Chondrocyte (in vitro differentiated cells): ENCODE measurements at regions not wholly inside any gene's neighbourhood (a gene's known extent, or its start where the extent isn't known, plus 50 kb on each side); places are given as distances from the start of the nearest gene placed in this dataset.

Experiments
- DNase-seq: peaks from one replicate; pipeline ENCODE4 v3.0.0; 2021; ENCODE audit warnings: mixed read lengths, low spot score
- H3K27ac Mint-ChIP-seq: one replicate; pipeline ENCODE4 v1.8.0; 2021; ENCODE audit warnings: mild to moderate bottlenecking, moderate library complexity, mixed read lengths; ENCODE audit not compliant: unreplicated experiment
- H3K27me3 Mint-ChIP-seq: 2 replicates; pipeline ENCODE4 v1.8.0; 2021; ENCODE audit warnings: low read depth, mixed read lengths
- H3K36me3 Mint-ChIP-seq: 2 replicates; pipeline ENCODE4 v1.8.0; 2021; ENCODE audit warnings: low read depth, mixed read lengths
- H3K4me1 Mint-ChIP-seq: 2 replicates; pipeline ENCODE4 v1.8.0; 2021; ENCODE audit warnings: low read depth, mild to moderate bottlenecking, mixed read lengths
- H3K4me3 Mint-ChIP-seq: one replicate; pipeline ENCODE4 v1.8.0; 2021; ENCODE audit warnings: mild to moderate bottlenecking, moderate library complexity, mixed read lengths; ENCODE audit not compliant: unreplicated experiment
- H3K9me3 Mint-ChIP-seq: 2 replicates; pipeline ENCODE4 v1.8.0; 2021; ENCODE audit warnings: low read depth, mixed read lengths
- CTCF ChIP-seq: fragments of 200-600 bp; sonication (generic); IDR thresholded peaks from 2 replicates; pipeline ENCODE4 v1.5.0; 2021; ENCODE audit warnings: antibody characterized with exemption, mild to moderate bottlenecking, moderate library complexity

GRCh38 chr9:13728917-13729811 lies 449.7 kb upstream of the MPDZ start:
- Mint-ChIP-seq H3K27ac (no peak overlapping the region), H3K36me3 (peaks cover 6% of the 10 kb centered on the region), H3K4me1 (no peaks in the 10 kb centered on the region), H3K27me3 (no peaks in the 10 kb centered on the region), H3K9me3 (no peaks in the 10 kb centered on the region), H3K4me3 (no peak overlapping the region)
- no peak for TF ChIP-seq CTCF
- no peak for DNase-seq

DNA sequence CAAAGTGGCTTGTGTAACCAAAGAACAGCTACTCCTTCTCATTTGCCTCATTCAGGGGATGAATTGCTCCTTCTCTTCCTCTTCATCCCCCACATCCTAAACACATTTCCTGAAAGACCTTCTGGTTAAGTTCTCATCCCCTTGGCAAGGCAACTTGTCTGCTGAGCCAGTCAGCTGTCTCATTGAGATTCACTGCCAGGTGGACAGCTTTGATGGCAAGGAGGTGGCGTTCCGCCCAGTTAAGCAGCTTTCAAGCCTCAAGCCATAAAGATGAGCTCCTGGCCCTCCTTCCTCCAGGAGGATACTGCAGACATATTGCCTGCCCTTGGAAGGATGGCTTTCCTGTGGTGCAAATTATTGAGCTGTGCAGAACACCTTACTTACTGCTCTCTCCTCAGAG lies 448.6 kb upstream of the MPDZ start:
- TF ChIP-seq CTCF = no peak
- DNase-seq = no peak
- H3K27ac Mint-ChIP-seq = no peak overlapping the region
- H3K36me3 Mint-ChIP-seq = peaks cover 6% of the 10 kb centered on the region
- H3K9me3 Mint-ChIP-seq = peaks cover 3% of the 10 kb centered on the region
- no peaks in the 10 kb centered on the region for H3K4me1 Mint-ChIP-seq
- no peaks in the 10 kb centered on the region for H3K27me3 Mint-ChIP-seq
- H3K4me3 Mint-ChIP-seq = no peak overlapping the region

DNA sequence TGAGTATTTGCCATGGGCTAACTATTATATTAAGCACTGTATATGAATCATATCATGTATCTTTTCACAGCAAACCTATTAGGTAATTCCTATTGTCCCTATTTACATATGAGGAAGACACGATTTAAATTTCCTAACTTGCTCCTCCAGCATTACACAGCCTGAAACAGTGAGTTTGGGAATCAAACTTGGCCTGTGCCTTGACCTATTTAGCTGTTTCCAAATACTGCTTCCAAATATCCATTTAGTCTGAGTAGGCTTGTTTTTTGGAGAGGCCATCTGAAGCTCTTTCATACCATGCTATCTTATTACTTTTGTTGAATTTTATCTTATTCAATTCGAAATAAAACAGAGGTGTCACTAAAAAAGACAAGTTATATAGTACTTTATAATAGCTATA lies 447.3 kb upstream of the MPDZ start:
- TF ChIP-seq CTCF = no peak
- Mint-ChIP-seq H3K9me3 (peaks cover 11% of the 10 kb centered on the region), H3K27me3 (no peaks in the 10 kb centered on the region), H3K4me3 (no peak overlapping the region), H3K4me1 (peaks cover 3% of the 10 kb centered on the region), H3K36me3 (peaks cover 10% of the 10 kb centered on the region), H3K27ac (no peak overlapping the region)
- DNase-seq = no peak

GRCh38 chr9:13725516-13725915 lies 446.0 kb upstream of the MPDZ start:
- Mint-ChIP-seq H3K36me3 (peaks cover 8% of the 10 kb centered on the region), H3K4me3 (no peak overlapping the region), H3K9me3 (peaks cover 15% of the 10 kb centered on the region), H3K27ac (no peak overlapping the region), H3K4me1 (peaks cover 7% of the 10 kb centered on the region), H3K27me3 (no peaks in the 10 kb centered on the region)
- DNase-seq = no peak
- TF ChIP-seq CTCF = no peak

DNA sequence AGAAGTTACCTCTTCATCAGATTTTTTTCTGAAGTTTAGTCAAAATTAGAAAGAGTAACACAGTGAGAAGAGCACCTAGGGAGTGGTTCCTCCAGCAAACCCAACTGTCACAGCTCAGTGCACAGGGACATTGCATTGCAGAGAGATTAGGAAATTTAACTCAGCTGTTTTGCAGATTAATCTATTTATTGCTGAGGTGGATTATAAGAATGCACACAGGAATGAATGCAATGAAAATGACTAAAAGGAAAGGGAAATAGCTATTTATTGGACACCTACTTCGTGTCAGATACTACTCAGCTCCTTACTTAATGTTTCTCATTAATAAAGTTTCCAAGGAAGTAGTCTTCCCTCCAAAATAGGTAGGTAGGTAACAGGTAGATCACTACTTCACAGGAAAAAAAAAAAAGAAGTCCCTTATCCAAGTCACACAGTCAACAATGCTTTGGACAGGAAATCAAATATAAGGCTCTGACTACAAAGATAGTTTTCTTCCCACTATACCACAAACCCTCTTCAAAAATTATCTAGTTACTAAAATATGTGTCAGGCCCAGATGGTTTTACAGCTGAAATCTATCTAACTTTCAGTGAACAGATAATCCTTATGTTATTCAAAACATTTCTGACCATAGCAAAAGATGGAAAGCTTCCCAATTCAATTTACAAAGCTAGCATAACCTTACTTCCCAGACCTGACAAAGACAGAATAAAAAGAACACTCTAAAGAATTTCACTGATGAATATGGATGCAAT lies 442.2 kb upstream of the MPDZ start:
- no peak for DNase-seq
- Mint-ChIP-seq H3K27me3 (no peaks in the 10 kb centered on the region), H3K27ac (peak overlapping the region; percentile 63), H3K9me3 (peaks cover 15% of the 10 kb centered on the region), H3K4me3 (no peak overlapping the region), H3K36me3 (peaks cover 8% of the 10 kb centered on the region), H3K4me1 (peaks cover 45% of the 10 kb centered on the region)
- TF ChIP-seq CTCF = no peak
